PC-9 (cell line): ENCODE measurements at regions not wholly inside any gene's neighbourhood (a gene's known extent, or its start where the extent isn't known, plus 50 kb on each side); places are given as distances from the start of the nearest gene placed in this dataset.

Experiments
- BruUV-seq: library from RNA; stranded (reverse); fragments of 400-500 nt; replicated peaks from 2 replicates; lab custom pipeline; 2021; lab: Mats Ljungman, UMichigan
- CTCF ChIA-PET: fragments of 300-600 bp; sonication (Branson Sonifier 250); formaldehyde crosslinking; loops from one replicate; lab custom pipeline; 2022; ENCODE audit warnings: antibody characterized with exemption; lab: Charles Lee
- POLR2A ChIA-PET: fragments of 300-600 bp; sonication (Branson Sonifier 250); formaldehyde crosslinking; loops from one replicate; lab custom pipeline; 2022; ENCODE audit warnings: antibody characterized with exemption; ENCODE audit not compliant: unreplicated experiment; lab: Charles Lee
- DNase-seq, 2 experiments: peaks; one replicate each; pipeline versions ENCODE4 v3.0.0 to v3.0.0-alpha.2; 2015 to 2022; ENCODE audit warnings: mixed read lengths in 1 of 2
- H2AFZ ChIP-seq: fragments of 200-600 bp; sonication (generic); 2 replicates; pipeline ENCODE4 v1.8.1; 2017; ENCODE audit warnings: antibody characterized with exemption
- H3F3A ChIP-seq: fragments of 200-600 bp; sonication (generic); 2 replicates; pipeline ENCODE4 v1.8.1; 2017; ENCODE audit warnings: antibody characterized with exemption, mild to moderate bottlenecking, low read depth; ENCODE audit not compliant: insufficient read depth
- H3K27ac ChIP-seq: fragments of 200-600 bp; sonication (generic); 2 replicates; pipeline ENCODE4 v1.6.1; 2016; ENCODE audit warnings: mixed run types
- H3K27me3 ChIP-seq: fragments of 200-600 bp; sonication (generic); 2 replicates; pipeline ENCODE4 v1.6.1; 2016; ENCODE audit warnings: low read depth, mixed run types; ENCODE audit not compliant: insufficient read depth
- H3K36me3 ChIP-seq: fragments of 200-600 bp; sonication (generic); 2 replicates; pipeline ENCODE4 v1.6.1; 2016; ENCODE audit warnings: low read depth, mixed run types
- H3K4me1 ChIP-seq: fragments of 200-600 bp; sonication (generic); replicated peaks from 2 replicates; pipeline ENCODE4 v1.6.1; 2016; ENCODE audit warnings: mixed run types; ENCODE audit not compliant: insufficient read depth
- H3K4me2 ChIP-seq: fragments of 200-600 bp; sonication (generic); 2 replicates; pipeline ENCODE4 v1.6.1; 2017; ENCODE audit warnings: mixed run types
- H3K4me3 ChIP-seq: fragments of 200-600 bp; sonication (generic); 2 replicates; pipeline ENCODE4 v1.6.1; 2016; ENCODE audit warnings: mixed run types
- H3K79me2 ChIP-seq: fragments of 200-600 bp; sonication (generic); 2 replicates; pipeline ENCODE4 v1.6.1; 2017; ENCODE audit warnings: low read depth, mixed run types
- H3K9me2 ChIP-seq: fragments of 200-600 bp; sonication (generic); 2 replicates; pipeline ENCODE4 v1.8.1; 2017; ENCODE audit warnings: mild to moderate bottlenecking; ENCODE audit not compliant: insufficient read depth
- H3K9me3 ChIP-seq: fragments of 200-600 bp; sonication (generic); 2 replicates; pipeline ENCODE4 v1.8.1; 2016; ENCODE audit warnings: low read depth; ENCODE audit not compliant: insufficient read depth
- H4K20me1 ChIP-seq: fragments of 200-600 bp; sonication (generic); 2 replicates; pipeline ENCODE4 v1.8.1; 2017; ENCODE audit not compliant: insufficient read depth
- EZH2 ChIP-seq: fragments of 200-600 bp; sonication (generic); IDR thresholded peaks from 2 replicates; pipeline ENCODE4 v1.8.0; 2017; ENCODE audit warnings: antibody characterized with exemption, low read depth
- intact Hi-C: fragments of 100-400 bp; cut with micrococcal nuclease; formaldehyde crosslinking; loops from one replicate; pipeline ENCODE4 v1.10.0; 2022; ENCODE audit not compliant: unreplicated experiment
- TF ChIP-seq, protein P1 (sequence below): fragments of 200-600 bp; sonication (generic); conservative IDR thresholded peaks from 2 replicates; pipeline ENCODE4 v1.6.1; 2017; ENCODE audit warnings: mixed run types, antibody characterized with exemption, mild to moderate bottlenecking, moderate library complexity

GRCh38 chr9:92234514-92234913 lies 59.0 kb downstream of the IARS1 start:
- Histone ChIP-seq H4K20me1 (peaks cover 9% of the 10 kb centered on the region; the same call in 1 of the 2 replicates), H3K36me3 (peaks cover 44% of the 10 kb centered on the region), H3F3A (peaks cover 5% of the 10 kb centered on the region; the same call in 1 of the 2 replicates), H3K27ac (no peak overlapping the region), H3K9me3 (no peaks in the 10 kb centered on the region), H3K27me3 (no peaks in the 10 kb centered on the region), H3K79me2 (0 out of 2 replicates have a peak, but pooled peaks cover 3% of the 10 kb centered on the region), H2AFZ (no peak overlapping the region), H3K4me2 (no peak overlapping the region), H3K4me1 (no peaks in the 10 kb centered on the region), H3K9me2 (no peaks in the 10 kb centered on the region), H3K4me3 (no peak overlapping the region)
- no TSS peak for BruUV-seq
- intact Hi-C loops, result no loop called here
- CTCF ChIA-PET, result interaction anchor here (0.7 kb wide), 1 partner anchor 22 kb away, joined by 4 read pairs; no protein-coding TSS in a partner anchor
- TF ChIP-seq, protein P1, sequence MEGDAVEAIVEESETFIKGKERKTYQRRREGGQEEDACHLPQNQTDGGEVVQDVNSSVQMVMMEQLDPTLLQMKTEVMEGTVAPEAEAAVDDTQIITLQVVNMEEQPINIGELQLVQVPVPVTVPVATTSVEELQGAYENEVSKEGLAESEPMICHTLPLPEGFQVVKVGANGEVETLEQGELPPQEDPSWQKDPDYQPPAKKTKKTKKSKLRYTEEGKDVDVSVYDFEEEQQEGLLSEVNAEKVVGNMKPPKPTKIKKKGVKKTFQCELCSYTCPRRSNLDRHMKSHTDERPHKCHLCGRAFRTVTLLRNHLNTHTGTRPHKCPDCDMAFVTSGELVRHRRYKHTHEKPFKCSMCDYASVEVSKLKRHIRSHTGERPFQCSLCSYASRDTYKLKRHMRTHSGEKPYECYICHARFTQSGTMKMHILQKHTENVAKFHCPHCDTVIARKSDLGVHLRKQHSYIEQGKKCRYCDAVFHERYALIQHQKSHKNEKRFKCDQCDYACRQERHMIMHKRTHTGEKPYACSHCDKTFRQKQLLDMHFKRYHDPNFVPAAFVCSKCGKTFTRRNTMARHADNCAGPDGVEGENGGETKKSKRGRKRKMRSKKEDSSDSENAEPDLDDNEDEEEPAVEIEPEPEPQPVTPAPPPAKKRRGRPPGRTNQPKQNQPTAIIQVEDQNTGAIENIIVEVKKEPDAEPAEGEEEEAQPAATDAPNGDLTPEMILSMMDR, result no peak
- no peak for TF ChIP-seq EZH2
- POLR2A ChIA-PET, result no interaction called here
- DNase-seq, result no peak

GRCh38 chr9:92232190-92232589 lies 61.3 kb downstream of the IARS1 start:
- POLR2A ChIA-PET, result no interaction called here
- H3K27me3 ChIP-seq, result no peaks in the 10 kb centered on the region
- H3K79me2 ChIP-seq, result 0 out of 2 replicates have a peak, but pooled peaks cover 3% of the 10 kb centered on the region
- no peak for DNase-seq
- CTCF ChIA-PET, result no interaction called here
- no peaks in the 10 kb centered on the region for H3K9me2 ChIP-seq
- H4K20me1 ChIP-seq, result peaks cover 9% of the 10 kb centered on the region; the same call in 1 of the 2 replicates
- no peak overlapping the region for H3K4me2 ChIP-seq
- no peak overlapping the region for H3K4me3 ChIP-seq
- peaks cover 36% of the 10 kb centered on the region for H3K36me3 ChIP-seq
- H3K4me1 ChIP-seq, result no peaks in the 10 kb centered on the region
- H3K27ac ChIP-seq, result no peak overlapping the region
- intact Hi-C loops, result no loop called here
- H3F3A ChIP-seq, result peaks cover 5% of the 10 kb centered on the region; the same call in 1 of the 2 replicates
- no peak overlapping the region for H2AFZ ChIP-seq
- TF ChIP-seq EZH2, result no peak
- TF ChIP-seq, protein P1, result no peak
- BruUV-seq, result no TSS peak
- no peaks in the 10 kb centered on the region for H3K9me3 ChIP-seq

DNA sequence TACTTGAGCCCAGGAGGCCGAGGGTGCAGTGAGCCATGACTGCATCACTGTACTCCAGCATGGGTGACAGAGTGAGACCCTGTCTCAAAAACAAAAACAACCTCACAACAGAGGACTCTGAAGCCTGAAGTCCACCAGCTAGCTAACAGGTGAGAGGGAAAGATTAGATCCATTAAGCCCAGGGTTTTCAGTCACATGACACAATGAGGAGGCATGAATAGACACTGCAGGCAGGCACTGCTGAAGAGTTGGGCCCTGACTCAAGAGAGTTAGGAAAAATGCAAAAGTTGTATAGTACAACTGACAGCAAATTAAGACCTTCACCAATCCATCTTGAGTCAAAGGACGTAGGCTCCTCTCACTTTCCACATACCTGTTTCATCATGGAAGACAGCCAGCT lies 64.9 kb downstream of the IARS1 start:
- H3K4me3 ChIP-seq, result no peak overlapping the region
- no peaks in the 10 kb centered on the region for H3K27me3 ChIP-seq
- intact Hi-C loops, result no loop called here
- DNase-seq, result no peak
- TF ChIP-seq EZH2, result no peak
- TF ChIP-seq, protein P1, result no peak
- BruUV-seq, result no TSS peak
- H3K79me2 ChIP-seq, result 0 out of 2 replicates have a peak, but pooled peaks cover 3% of the 10 kb centered on the region
- no peaks in the 10 kb centered on the region for H3K9me2 ChIP-seq
- no peak overlapping the region for H3K27ac ChIP-seq
- peaks cover 33% of the 10 kb centered on the region for H4K20me1 ChIP-seq
- no peaks in the 10 kb centered on the region for H3K4me1 ChIP-seq
- peaks cover 48% of the 10 kb centered on the region for H3K36me3 ChIP-seq
- peaks cover 5% of the 10 kb centered on the region; the same call in 1 of the 2 replicates for H3F3A ChIP-seq
- CTCF ChIA-PET, result interaction anchor here (1.1 kb wide), 1 partner anchor 90 kb away, joined by 4 read pairs; no protein-coding TSS in a partner anchor
- no peaks in the 10 kb centered on the region for H3K9me3 ChIP-seq
- POLR2A ChIA-PET, result interaction anchor here (0.5 kb wide), 1 partner anchor 89 kb away, joined by 9 read pairs; no protein-coding TSS in a partner anchor
- no peak overlapping the region for H2AFZ ChIP-seq
- H3K4me2 ChIP-seq, result no peak overlapping the region
